ENCODE measurements at regions not wholly inside any gene's neighbourhood (a gene's known extent, or its start where the extent isn't known, plus 50 kb on each side); places are given as distances from the start of the nearest gene placed in this dataset.

GRCh38 chr18:66764230-66764629, 160.3 kb upstream of the CDH19 start:
- no peak overlapping the region for H3K14ac ChIP-seq (ENCODE audit: insufficient read depth, low read length)
- DNase-seq = no peak
- no peak overlapping the region for H2BK5ac ChIP-seq (ENCODE audit: insufficient read length, low read length)
- no peak for TF ChIP-seq CTCF (conservative IDR thresholded peaks at IDR 0.05)
- H3K9me3 ChIP-seq (ENCODE audit: control insufficient read depth, low read depth, low read length) = no peaks in the 10 kb centered on the region
- H2AK5ac ChIP-seq (ENCODE audit: insufficient read length, low read length) = no peak overlapping the region
- no peaks in the 10 kb centered on the region for H4K20me1 ChIP-seq (ENCODE audit: control insufficient read depth, insufficient read depth, insufficient read length)
- peaks cover 8 to 10% of the 10 kb centered on the region in 2 experiments for H3K4me1 Mint-ChIP-seq
- no peak overlapping the region for H3K9ac ChIP-seq (ENCODE audit: extremely low read depth, insufficient read length, low read length)
- no peak overlapping the region for H3K4ac ChIP-seq (ENCODE audit: low read depth, low read length)
- H3K56ac ChIP-seq (ENCODE audit: insufficient read length, low read depth, low read length) = no peak overlapping the region
- no peak overlapping the region for H2BK15ac ChIP-seq (ENCODE audit: low read depth, low read length)
- no peak overlapping the region for H3K23ac ChIP-seq (ENCODE audit: insufficient read length, low read depth, low read length)
- H2BK20ac ChIP-seq (ENCODE audit: low read depth, low read length, poor library complexity, severe bottlenecking) = no peak overlapping the region
- no peak overlapping the region for H2BK120ac ChIP-seq (ENCODE audit: low read depth, low read length, poor library complexity, severe bottlenecking)
- no peak overlapping the region for H4K91ac ChIP-seq (ENCODE audit: insufficient read length, low read depth, low read length)
- no peak overlapping the region; a peak in 1 of 7 replicates for H3K27ac Mint-ChIP-seq
- WGBS (ENCODE audit: extremely low coverage, insufficient read length, low lambda C conversion rate) = no CpG with 5 or more reads among the region's 4 CpGs
- H2AFZ ChIP-seq (ENCODE audit: low read length) = no peak overlapping the region
- no peak overlapping the region for H2BK12ac ChIP-seq (ENCODE audit: insufficient read length, low read depth, low read length)
- H3K4me3 Mint-ChIP-seq = no peak overlapping the region
- no peak overlapping the region for H4K8ac ChIP-seq (replicated peaks; ENCODE audit: insufficient read length, low read depth, low read length)
- H3K4me2 ChIP-seq (ENCODE audit: insufficient read depth, insufficient read length, low read length) = no peak overlapping the region
- no peak overlapping the region for H3K18ac ChIP-seq (ENCODE audit: insufficient read length, low read depth, low read length)
- H3K27me3 ChIP-seq (ENCODE audit: insufficient read depth, low read length) = no peaks in the 10 kb centered on the region
- no peaks in the 10 kb centered on the region for H3K27me3 Mint-ChIP-seq (ENCODE audit: low read depth)
- H3K4me1 ChIP-seq (ENCODE audit: insufficient read depth, low read length) = no peaks in the 10 kb centered on the region
- no peaks in the 10 kb centered on the region for H3K9me3 Mint-ChIP-seq
- no peaks in the 10 kb centered on the region for H3K23me2 ChIP-seq (ENCODE audit: insufficient read length, low read depth, low read length, poor library complexity, severe bottlenecking)
- H3K79me1 ChIP-seq (ENCODE audit: insufficient read depth, low read depth, low read length, poor library complexity, severe bottlenecking) = no peaks in the 10 kb centered on the region
- no peak overlapping the region for H4K5ac ChIP-seq (ENCODE audit: insufficient read length, low read depth, low read length)
- H3K79me2 ChIP-seq (ENCODE audit: insufficient read depth, low read length) = no peaks in the 10 kb centered on the region
- H3K27ac ChIP-seq (ENCODE audit: insufficient read length, low read depth, low read length) = no peak overlapping the region
- H3K36me3 Mint-ChIP-seq (ENCODE audit: insufficient read depth in 1 of 3, low read depth in 3 of 3) = no peaks in the 10 kb centered on the region
- H3T11ph ChIP-seq (ENCODE audit: low read length) = no peak overlapping the region
